Esophagus (tissue), 2 donors: ENCODE measurements at regions not wholly inside any gene's neighbourhood (a gene's known extent, or its start where the extent isn't known, plus 50 kb on each side); places are given as distances from the start of the nearest gene placed in this dataset.

Experiments
- H3K27ac ChIP-seq, 2 donors: one replicate each; pipeline ENCODE4 v1.5.1; 2013; ENCODE audit warnings: low read depth in 2 of 2, mild to moderate bottlenecking in 2 of 2, inconsistent platforms in 1 of 2, low read length in 1 of 2, moderate library complexity in 1 of 2
- H3K27me3 ChIP-seq, 2 donors: one replicate each; pipeline ENCODE4 v1.6.1; 2013; ENCODE audit warnings: low read length in 2 of 2, control low read depth in 1 of 2, mild to moderate bottlenecking in 1 of 2; ENCODE audit not compliant: insufficient read depth in 2 of 2, control insufficient read depth in 1 of 2
- H3K36me3 ChIP-seq, 2 donors: one replicate each; pipeline ENCODE4 v1.6.1; 2013; ENCODE audit warnings: low read length in 1 of 2; ENCODE audit not compliant: control insufficient read depth in 2 of 2, insufficient read depth in 2 of 2
- H3K4me1 ChIP-seq, 2 donors: one replicate each; pipeline ENCODE4 v1.6.1; 2013; ENCODE audit warnings: low read length in 1 of 2; ENCODE audit not compliant: control insufficient read depth in 2 of 2, insufficient read depth in 2 of 2
- H3K4me3 ChIP-seq, 2 donors: one replicate each; pipeline ENCODE4 v1.5.1; 2013; ENCODE audit warnings: low read length in 2 of 2, mild to moderate bottlenecking in 2 of 2, low read depth in 1 of 2, moderate library complexity in 1 of 2
- H3K9me3 ChIP-seq, 2 donors: one replicate each; pipeline ENCODE4 v1.6.1; 2013; ENCODE audit warnings: mild to moderate bottlenecking in 2 of 2, low read depth in 1 of 2, low read length in 1 of 2, moderate library complexity in 1 of 2; ENCODE audit not compliant: control insufficient read depth in 2 of 2, insufficient read depth in 1 of 2
- WGBS, 2 donors: extraction: QIAGEN DNeasy Blood & Tissue Kit; methylation state at CpG; one replicate each; pipeline ENCODE4 v1.1.7; 2013; 5-methylcytosine and 5-hydroxymethylcytosine counted together
- donor health status: healthy with polysubstance abuse.
- donor health status: Bipolar disorder and iron deficiency.

DNA sequence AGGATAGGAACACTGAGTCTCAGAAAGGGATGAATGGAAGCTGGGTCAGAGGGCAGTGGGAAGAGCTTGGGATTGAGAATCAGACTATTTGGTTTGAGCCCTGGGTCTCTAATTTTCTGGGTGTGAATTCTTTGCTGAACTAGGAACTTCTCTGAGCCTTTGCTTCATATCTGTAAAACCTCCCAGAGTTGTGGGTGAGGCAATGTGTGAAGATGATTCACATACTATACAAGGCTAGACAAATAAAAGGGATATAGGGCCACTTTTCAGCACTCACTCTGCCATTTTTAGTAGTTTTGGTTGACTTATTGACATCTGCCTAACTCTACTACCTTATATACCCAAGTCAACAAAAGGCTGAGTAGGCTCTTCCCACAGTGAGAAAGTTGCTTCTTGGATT, 77.7 kb upstream of the JUN start:
- Histone ChIP-seq H3K9me3 (no peaks in the 10 kb centered on the region), H3K27me3 (no peaks in the 10 kb centered on the region), H3K4me3 (no peak overlapping the region), H3K4me1 (no peaks in the 10 kb centered on the region), H3K36me3 (no peaks in the 10 kb centered on the region), H3K27ac (no peak overlapping the region)

DNA sequence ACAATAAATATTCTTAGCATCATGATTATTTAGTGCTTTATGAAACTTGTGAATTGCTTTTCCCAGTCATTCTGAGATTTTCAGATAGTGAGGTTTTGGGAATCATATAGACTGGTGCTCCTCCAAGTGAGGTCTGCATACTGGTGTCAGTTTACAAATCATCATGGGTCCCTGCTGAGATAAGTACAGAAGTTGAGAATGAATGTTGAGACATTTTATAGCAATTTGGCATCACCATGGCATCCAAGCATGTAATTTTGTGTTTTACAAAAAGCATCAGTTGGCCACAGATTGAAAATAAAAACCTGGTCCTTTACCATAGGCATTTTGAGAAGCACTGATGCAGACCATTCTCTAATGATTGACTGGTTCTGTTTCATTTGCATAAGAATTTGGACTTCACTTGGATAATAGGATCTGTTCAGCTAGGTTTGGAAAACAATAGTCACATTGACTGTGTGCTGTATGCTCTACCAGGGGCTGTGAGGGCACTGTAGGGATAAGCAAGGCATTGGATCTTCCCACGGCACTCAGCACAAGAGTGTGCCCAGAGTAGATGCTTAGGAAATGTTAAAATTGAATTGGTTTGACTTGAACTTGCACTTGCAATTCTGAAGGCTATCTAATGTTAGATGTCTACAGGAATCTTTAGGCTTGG, 79.0 kb upstream of the JUN start:
- Histone ChIP-seq H3K4me3 (no peak overlapping the region), H3K27ac (no peak overlapping the region), H3K4me1 (no peaks in the 10 kb centered on the region), H3K9me3 (no peaks in the 10 kb centered on the region), H3K36me3 (no peaks in the 10 kb centered on the region), H3K27me3 (no peaks in the 10 kb centered on the region)
- 94 to 96% methylated on average over 1 of the region's 1 CpG for WGBS, 2 donors

DNA sequence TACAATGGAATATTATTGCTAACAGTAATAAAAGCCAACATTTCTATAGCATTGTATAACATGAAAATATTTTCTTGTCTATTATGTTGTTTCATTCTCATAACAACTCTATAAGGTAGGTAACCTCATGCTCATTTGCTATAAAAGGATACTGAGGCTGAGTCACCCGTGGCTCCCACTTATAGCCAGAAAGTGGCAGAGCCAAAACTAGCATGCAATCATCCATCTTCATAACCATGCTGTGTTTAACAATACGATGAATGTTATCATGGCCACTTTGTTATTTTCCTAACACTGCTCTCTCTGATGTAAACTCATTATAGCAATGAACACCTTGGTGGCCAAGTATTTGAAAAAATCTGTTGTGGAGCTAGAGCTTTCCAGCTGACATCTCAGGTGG, 80.8 kb upstream of the JUN start:
- Histone ChIP-seq H3K4me3 (no peak overlapping the region), H3K27me3 (no peaks in the 10 kb centered on the region), H3K36me3 (no peaks in the 10 kb centered on the region), H3K4me1 (no peaks in the 10 kb centered on the region), H3K27ac (no peak overlapping the region), H3K9me3 (no peaks in the 10 kb centered on the region)
- 50 to 70% methylated on average over 2 of the region's 2 CpGs for WGBS, 2 donors

DNA sequence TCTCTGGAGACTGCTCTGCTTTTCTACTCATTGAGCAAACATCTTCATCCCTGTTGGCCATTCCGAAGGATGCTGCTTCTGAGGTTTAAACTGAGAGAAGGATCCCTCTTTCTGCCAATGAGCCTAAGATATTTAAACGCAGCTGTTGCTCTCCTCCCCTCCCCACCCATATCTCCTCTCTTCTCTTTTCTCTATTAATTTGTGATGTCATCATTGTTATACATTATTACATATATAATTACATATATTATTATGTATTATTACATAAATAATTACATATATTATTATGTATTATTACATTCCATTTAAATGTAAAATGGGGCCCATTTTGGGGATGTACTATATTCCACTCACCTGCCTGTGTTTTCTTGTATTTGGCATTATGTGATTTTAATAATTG, 82.7 kb upstream of the JUN start:
- Histone ChIP-seq H3K4me3 (no peak overlapping the region), H3K27ac (no peak overlapping the region), H3K9me3 (no peaks in the 10 kb centered on the region), H3K27me3 (no peaks in the 10 kb centered on the region), H3K4me1 (no peaks in the 10 kb centered on the region), H3K36me3 (no peaks in the 10 kb centered on the region)
- 84 to 97% methylated on average over 2 of the region's 2 CpGs for WGBS, 2 donors

DNA sequence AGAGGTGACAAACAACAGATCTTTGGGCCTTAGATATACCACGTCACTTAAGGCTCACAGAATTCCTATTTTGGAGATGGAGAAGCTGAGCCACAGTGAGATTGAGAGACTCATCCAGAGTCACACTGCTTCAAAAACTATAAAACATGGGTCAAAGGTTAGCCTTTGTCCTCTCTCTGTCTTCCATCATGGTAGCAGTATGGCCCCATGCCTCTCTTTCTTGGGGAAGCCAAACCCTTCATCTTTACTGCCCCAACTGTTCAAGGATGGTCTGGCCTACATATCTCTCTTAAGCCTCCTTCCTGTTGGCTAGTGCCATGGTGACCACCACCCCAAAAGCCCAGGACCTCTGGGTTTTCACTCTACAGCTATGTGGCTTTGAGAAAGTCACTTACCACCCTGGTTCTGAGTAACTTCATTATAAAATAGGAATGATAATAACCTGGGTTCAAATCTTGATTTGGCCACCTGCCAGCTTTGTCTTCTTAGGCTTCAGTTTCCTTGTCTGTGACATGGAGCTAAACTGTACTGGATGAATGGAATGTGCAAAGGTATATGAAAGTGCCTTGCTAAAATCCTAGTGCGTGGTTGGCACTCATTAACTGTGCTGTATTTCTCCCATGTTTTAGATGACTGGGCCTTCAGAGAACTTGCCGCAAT, 85.9 kb upstream of the JUN start:
- 82 to 95% methylated on average over 3 of the region's 3 CpGs for WGBS, 2 donors
- H3K27ac ChIP-seq = no peak overlapping the region
- H3K9me3 ChIP-seq = no peaks in the 10 kb centered on the region

DNA sequence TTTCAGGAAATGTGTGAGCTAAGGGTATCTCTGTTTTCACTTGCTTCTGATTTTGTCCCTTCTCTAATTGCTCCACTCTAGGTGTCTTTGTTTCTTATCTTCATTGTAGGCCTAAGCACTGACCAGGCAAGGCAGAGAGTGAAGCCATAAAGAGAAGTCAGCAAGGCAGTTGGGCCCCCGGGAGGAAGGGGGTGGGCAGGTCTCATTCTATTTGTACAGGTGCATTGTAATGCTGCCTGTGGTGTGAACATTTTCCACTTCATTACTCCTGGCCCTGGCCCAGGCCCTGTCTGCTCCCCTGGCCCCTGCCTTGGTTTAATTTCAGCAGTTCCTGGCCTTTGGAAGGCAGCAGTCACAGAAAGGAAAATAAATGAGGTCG, 86.4 kb upstream of the JUN start:
- Histone ChIP-seq H3K27ac (no peak overlapping the region), H3K4me1 (peaks cover 3 to 4% of the 10 kb centered on the region in 2 donors), H3K9me3 (no peaks in the 10 kb centered on the region), H3K4me3 (no peak overlapping the region), H3K36me3 (no peaks in the 10 kb centered on the region), H3K27me3 (no peaks in the 10 kb centered on the region)
- WGBS, 2 donors = 52 to 61% methylated on average over 2 of the region's 2 CpGs

More for the DNA sequence above, 85.9 kb upstream of the JUN start:
- Histone ChIP-seq H3K36me3 (no peaks in the 10 kb centered on the region), H3K4me1 (peaks cover 3 to 4% of the 10 kb centered on the region in 2 donors), H3K27me3 (no peaks in the 10 kb centered on the region), H3K4me3 (no peak overlapping the region)

DNA sequence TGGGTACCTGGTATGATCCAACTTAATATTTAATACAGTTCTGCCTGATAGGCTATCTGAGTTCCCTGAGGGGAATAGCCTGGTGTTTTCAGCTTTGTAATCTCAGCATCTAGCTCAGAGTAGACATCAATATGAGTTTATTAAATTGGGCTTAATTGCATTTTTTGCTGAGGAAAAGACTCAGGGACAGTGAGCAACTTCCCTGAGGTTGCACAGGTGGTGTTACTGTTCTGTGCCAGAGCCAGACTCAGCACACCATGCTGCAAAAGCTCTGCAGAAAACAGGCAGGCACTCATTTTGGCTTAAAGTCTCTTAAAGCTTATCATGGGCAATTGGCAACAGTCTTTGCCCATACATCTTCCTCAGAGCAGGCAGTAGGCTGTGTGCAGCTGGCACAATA, 90.5 kb upstream of the JUN start:
- Histone ChIP-seq H3K27me3 (no peaks in the 10 kb centered on the region), H3K4me1 (peaks cover 3 to 4% of the 10 kb centered on the region in 2 donors), H3K9me3 (no peaks in the 10 kb centered on the region), H3K36me3 (no peaks in the 10 kb centered on the region), H3K27ac (peak overlapping the region; percentile 44 to 79), H3K4me3 (no peak overlapping the region)

DNA sequence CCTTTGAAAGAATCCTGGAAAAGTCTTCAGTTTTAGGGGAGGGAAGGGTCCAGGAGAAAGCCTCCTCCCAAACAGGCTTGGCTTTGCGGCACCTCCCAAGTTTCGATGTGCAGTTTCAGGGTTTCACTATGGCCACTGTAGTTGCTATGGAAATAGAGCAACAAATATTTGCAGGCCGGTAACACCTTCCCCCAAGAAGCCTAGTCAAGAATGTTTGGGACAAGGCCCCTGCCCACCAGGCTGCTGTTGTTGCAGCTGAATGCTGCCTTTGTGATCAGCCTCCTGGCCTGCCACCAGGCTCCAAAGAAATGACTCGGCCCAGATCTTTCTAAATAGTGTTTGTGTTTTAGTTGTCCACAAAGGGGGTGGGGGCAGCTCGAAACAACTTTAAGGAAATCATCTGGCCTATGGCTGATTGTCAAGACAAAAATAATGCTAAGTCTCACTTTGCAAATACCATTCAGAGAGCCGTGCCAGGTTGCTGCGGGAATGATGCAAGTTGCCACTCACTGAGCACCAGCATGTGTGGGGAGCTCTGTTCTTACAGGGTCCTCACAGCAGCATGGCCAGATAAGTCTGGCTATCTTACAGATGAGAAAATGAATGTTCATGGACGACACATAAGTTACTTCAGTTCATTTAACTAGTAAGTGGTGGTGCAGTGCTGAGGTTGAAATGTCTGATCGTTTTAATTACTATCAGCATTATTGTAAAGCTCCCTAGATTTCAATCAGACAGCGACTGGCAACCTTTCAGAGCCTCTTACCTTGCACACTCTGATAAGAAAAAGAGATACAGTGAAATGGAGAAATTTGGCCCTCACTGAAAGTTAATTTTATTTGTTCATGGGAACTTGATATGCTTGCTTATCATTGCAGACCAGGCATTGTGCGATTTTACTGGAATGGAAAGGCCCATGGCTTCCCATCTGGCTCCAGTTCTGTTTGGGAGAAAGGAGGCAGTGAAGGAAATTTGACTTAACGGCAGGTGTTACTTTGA, 91.2 kb upstream of the JUN start:
- no peaks in the 10 kb centered on the region for H3K27me3 ChIP-seq
- no peaks in the 10 kb centered on the region for H3K9me3 ChIP-seq
- WGBS, 2 donors = 34 to 42% methylated on average over 12 of the region's 12 CpGs
- peak overlapping the region; percentile 44 to 79 for H3K27ac ChIP-seq
- peaks cover 3 to 4% of the 10 kb centered on the region in 2 donors for H3K4me1 ChIP-seq
- no peaks in the 10 kb centered on the region for H3K36me3 ChIP-seq
- H3K4me3 ChIP-seq = no peak overlapping the region

DNA sequence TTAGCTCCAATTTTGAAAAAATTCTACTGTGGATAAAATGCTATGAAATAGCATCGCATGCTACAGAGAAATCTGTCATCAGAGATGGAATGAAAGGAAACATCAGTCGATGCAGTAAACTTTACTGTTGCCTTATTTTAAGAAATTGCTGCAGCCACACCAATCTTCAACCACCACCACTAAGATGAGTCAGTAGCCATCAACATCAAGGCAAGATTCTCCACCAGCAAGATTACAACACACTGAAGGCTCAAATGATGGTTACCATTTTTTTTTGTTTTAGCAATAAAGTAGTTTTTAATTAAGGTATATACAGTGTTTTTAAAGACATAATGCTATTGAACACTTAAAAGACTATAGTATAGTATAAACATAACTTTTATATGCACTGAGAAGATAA, 95.6 kb upstream of the JUN start:
- WGBS, 2 donors = 86 to 95% methylated on average over 2 of the region's 2 CpGs
- H3K27ac ChIP-seq = no peak overlapping the region
- no peaks in the 10 kb centered on the region for H3K36me3 ChIP-seq
- H3K4me3 ChIP-seq = no peak overlapping the region
- no peaks in the 10 kb centered on the region for H3K27me3 ChIP-seq
- peaks cover 4 to 10% of the 10 kb centered on the region in 2 donors for H3K4me1 ChIP-seq
- H3K9me3 ChIP-seq = no peaks in the 10 kb centered on the region
